Fibroblast of skin of back (primary cell): ENCODE measurements at regions not wholly inside any gene's neighbourhood (a gene's known extent, or its start where the extent isn't known, plus 50 kb on each side); places are given as distances from the start of the nearest gene placed in this dataset.
A peak's percentile ranks its signal among the peaks of the same experiment; 100 is the strongest.
"Not testable (repeated sequence)": the region's sequence is repeated elsewhere in the genome, so short reads cannot be mapped to it uniquely, and the experiment has no call there.

Experiments used
- DNase-seq: peaks from one replicate; pipeline ENCODE4 v3.0.0-alpha.2; 2013

DNA sequence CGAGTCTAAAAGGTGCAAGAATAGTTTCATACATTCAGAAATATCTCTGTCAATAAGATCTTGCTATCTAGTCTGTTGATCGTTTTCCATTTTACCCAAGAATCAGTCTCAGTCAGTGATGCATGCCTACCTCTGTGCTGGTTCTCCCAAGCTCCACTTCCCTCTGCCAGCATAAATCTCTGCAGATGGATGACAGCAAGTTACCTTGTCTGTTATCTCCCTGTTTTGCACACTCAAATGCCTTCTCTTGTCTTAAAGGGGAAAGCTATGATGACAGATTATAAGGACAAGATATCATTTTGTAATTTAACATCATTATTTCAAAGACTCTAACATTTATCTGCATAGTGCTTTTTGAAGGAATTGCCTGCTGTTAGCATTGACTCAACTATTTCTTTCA is 802.1 kb upstream of the SEMA6A start:
- DNase-seq = no peak

DNA sequence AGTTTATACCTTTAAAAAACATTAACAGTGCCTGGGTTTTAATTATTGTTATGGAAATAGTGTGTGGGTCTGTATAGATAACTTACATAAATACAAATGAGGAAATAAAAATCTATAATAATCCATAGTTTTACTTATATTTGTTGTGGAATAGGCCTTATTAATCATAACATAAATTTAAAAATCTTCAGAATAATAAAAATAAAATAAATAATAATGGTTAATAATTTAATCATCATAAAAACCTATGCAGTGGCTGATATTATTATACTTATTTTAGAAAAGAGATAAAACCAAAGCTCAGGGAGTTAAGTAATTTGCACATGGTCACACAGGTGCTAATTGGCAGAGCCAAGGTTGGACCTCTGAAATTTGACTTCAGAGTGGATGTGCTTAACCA is 785.3 kb upstream of the SEMA6A start:
- DNase-seq = no peak

DNA sequence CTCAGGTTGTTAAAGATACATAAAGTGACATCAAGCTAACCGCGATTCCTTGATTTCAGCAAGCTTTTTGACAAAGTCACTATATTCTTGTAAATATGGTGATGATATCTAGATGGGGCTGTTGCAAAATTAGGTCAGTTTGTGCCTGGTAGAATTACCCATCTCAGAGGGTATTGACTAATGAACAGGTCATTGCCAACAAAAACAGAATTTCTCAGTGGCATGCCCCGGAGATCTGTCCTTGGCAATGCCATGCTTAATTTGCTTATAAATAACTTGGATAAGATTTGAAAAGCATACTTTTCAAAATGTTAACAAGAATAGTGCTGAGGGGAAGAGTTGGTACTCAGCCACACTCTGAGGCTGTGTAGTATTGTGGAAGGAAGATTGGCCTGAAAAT is 783.3 kb upstream of the SEMA6A start:
- DNase-seq = no peak

DNA sequence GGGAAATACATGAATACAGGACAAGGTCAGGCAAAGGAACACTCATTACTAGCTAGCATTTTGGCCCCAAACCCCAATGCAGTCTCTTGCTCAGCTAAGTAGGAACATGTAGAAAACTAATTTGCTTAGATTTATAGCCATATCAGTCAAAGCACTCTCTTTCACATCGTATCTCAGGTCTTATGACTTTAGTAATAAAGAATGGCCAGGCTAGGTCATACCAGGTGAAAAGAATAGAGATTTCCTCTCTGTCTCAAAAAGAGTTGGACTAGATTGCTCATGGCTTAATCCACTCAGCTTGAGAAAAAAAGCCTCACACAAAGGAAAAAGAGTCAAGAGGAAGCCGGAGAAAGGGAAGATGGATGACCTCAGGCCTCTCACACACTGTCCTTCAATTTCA is 772.7 kb upstream of the SEMA6A start:
- no peak for DNase-seq

DNA sequence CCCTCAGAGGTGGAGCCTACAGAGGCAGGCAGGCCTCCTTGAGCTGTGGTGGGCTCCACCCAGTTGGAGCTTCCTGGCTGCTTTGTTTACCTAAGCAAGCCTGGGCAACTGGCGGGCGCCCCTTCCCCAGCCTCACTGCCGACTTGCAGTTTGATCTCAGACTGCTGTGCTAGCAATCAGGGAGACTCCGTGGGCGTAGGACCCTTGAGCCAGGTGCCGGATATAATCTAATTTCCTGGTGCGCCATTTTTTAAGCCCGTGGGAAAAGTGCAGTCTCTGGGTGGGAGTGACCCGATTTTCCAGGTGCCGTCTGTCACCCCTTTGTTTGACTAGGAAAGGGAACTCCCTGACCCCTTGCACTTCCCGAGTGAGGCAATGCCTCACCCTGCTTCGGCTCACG is 769.1 kb upstream of the SEMA6A start:
- not testable (repeated sequence) for DNase-seq

DNA sequence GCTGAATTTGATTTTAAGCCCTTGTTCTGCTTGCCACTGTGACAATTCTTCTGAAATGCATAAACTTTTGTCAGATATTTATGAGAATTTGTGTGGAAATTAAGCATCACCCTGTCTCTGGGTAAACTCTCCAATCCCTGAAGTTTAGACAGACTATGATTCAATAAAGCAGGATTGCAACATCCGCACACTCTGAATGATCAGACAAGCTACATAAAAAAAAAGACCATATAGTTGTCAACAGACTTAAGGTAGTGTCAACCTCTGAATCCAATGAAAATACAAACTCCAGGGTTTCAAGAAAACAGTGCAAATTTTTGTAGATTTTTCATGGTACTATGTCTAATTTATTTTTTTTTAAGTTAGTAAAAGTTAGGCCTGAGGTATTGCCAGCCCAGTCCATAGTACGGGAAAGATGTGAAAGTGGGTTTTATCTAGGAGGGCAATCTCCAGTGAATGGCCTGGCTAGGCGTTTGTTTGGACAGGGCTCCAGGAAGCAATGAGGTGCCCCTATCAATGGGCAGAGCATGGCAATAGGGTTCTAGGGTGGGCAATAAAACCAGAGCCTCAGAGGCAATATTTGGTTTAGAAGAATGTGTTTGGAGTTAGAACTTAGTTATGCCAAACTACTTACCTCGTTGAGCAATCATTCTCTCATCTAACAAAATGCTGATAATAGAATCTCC is 762.6 kb upstream of the SEMA6A start:
- DNase-seq = no peak

DNA sequence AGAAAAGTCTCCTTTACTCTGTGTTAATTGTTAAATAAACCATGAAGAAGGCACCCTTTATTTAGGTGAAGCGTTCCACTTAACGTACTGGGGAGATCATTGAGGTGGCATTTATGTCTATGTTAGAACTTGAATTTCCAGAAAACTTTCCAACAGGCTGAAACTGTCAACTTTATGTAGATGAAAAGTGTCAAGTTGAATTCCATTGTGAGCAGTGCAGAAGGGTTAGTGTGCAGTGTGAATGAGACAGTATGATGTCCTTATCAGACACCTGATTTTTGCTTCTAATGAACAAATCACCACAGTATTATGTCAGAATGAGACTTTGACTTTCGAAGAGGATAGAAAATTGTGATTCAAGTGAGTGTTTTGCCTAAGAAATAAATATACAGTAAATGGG is 761.6 kb upstream of the SEMA6A start:
- no peak for DNase-seq

DNA sequence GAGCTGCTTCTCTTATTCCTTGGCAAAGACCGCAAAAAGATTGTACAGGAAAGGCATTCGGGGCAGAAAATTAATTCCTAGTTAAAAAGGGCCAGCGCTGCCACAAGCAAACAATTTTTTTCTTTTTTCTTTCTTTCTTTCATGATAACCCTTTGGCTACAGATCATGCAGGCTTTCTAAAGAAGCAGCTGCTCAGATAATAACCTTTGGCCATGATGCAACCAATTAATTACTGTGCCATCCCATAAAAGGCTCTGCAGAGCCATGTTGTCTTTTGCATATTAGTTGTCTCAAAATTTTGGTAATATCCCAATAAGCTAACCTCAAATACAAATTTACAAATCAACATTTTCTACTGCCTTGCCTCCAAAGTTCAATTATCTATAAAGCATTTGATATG is 758.4 kb upstream of the SEMA6A start:
- DNase-seq = no peak

DNA sequence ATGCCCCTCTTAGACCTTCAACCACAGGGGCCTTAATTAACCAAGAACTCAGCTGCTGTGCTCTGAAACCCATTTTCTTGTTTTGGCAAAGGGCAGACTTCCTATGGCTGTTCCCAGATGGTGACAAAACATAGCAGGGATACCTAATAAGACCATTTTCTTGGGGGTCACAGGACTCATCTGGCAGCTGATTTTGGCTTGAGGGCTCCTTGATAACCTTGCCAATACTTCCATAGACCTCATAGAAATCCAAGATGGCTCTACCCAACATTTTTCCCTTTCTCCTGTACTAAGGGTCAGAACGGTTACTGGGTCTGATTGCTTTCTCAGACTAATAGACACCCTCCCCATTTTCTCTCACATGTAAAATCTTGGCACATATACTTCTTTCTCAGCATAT is 757.7 kb upstream of the SEMA6A start:
- no peak for DNase-seq

DNA sequence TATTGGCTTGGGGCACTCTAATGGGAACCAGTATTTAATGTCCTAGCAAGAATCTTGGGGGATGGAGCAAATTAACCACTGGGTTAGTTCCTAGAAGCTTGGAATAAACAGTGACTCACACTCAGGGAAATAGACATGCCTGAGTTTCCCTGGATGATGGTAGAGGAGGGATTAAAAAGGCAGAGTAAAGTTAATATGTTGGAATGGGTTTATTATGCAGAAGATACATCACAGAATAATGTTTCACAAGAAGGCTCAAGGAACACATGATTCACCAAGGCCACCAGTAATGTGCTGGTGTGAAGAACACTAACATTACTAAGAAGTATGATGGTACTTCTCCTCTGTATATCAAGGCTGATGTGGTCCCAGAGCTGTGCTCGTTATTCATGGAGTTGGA is 752.9 kb upstream of the SEMA6A start:
- no peak for DNase-seq

DNA sequence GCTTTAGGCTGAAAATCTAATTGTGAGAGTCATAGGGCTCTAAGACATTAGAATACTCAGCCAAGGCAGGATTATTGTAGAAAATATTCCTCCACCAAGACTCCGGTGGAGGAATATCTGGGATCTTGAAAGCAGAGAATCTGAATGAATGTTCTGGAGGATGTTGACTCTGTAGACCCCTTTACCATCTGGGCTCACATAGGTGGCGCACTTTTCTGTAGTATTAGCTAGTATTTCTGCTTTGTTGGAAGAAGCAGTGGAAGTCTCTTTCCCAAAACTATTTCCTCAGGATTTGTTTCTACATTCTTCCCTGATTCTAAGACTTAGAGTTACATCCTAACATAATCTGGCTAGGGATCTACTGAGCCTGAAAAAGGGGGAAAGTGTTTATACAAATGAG is 752.4 kb upstream of the SEMA6A start:
- DNase-seq = no peak

DNA sequence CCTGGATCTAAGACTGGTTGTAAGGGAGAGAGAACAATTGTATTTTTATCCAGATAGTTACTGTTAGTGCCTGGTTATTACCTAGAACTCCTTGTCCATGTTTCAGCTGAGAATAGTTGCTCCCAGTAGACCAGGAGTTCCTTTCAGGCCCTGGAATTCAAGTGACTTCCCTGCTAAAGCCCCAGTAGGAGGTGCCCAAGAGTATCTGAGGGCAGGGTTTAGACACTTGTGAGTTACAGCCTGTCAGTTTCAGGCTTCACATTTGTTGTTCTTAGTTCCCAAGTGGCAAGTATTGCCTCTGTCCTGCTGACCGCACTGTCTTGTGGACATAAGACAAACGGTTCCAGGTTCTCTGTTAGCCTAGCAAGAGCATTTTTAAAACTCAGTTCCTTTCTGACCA is 743.9 kb upstream of the SEMA6A start:
- DNase-seq = no peak

DNA sequence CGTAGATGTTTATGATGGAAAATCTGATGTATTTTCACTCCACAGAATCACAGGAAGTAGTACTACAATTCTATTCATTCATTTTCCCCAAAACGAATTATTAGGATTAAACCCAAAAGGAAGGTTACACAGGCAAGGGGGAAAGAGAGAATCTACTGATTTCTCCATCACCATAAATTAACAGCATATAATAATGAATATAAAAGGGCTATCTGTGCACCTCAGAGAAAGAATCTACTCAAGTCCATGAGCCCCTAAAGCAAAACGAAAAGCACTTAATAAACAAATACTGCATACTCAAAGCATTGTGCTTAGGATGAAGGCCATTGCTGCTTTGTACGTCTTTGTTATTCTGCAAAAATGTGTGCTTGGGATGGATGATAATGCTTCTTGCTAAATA is 740.5 kb upstream of the SEMA6A start:
- DNase-seq = no peak

DNA sequence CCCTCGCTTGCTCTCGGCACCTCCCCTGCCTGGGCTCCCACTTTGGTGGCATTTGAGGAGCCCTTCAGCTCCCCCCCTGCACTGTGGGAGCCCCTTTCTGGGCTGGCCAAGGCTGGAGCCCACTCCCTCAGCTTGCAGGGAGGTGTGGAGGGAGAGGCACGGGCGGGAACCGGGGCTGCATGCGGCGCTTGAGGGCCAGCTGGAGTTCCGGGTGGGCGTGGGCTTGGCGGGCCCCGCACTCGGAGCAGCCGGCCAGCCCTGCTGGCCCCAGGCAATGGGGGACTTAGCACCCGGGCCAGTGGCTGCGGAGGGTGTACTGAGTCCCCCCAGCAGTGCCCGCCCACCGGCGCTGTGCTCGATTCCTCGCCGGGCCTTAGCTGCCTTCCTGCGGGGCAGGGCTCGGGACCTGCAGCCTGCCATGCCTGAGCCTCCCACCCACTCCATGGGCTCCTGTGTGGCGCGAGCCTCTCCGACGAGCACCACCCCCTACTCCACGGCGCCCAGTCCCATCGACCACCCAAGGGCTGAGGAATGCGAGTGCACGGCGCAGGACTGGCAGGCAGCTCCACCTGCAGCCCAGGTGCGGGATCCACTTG is 730.0 kb upstream of the SEMA6A start:
- not testable (repeated sequence) for DNase-seq

DNA sequence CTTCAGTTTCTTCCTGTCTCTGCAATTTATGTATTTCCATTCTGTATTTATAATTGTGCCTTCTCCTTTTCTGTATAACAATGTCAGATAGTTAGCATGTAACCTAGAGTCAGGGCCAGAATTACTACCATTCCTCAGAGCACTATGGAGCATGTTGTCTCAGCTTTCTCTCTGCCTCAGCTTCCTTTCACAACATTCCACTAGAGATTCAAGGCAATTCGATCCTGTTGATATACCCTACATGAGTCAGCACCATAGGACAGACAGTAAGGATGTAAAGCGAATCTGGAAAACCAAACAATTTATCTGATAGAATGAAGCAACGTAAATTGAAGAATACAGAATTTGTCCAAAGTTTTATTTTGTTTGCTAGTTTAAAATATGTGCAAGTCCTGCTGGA is 728.3 kb upstream of the SEMA6A start:
- DNase-seq = peak; percentile 58

DNA sequence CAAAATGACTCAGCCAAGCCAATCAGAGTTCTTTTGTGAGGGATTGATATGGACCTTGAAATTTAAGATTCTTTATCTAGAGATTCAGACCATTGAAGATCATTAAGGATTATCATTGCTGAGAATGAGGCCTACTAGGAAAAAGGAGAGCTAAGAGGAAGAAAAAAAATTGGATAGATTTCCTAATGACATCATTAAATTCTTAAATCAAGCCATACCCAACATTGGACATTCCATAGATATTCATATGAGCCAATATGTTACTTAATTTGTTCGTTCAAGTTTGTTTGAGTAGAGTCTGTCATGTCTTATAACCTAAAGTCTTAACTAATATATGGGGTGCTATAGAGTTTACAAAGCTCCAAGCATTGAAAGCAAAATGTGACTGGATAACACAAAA is 727.9 kb upstream of the SEMA6A start:
- no peak for DNase-seq

DNA sequence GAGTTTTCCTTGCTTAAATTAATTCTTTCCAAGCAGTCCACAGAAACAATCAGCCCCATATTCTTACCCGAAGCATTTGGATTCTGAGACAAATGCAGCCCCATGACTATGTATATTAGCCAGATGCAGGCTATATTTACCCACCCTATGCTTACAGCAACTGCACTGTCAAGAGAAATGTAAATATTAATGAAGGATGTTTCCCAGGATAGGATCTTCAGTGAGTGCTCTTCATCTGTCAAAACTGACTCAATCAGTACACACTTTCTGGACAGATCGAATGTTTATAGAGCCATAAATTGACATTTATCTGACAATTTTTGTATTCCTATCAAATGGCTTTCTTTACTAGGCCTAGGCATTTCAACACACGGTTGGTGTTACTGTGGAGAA is 725.3 kb upstream of the SEMA6A start:
- no peak for DNase-seq

DNA sequence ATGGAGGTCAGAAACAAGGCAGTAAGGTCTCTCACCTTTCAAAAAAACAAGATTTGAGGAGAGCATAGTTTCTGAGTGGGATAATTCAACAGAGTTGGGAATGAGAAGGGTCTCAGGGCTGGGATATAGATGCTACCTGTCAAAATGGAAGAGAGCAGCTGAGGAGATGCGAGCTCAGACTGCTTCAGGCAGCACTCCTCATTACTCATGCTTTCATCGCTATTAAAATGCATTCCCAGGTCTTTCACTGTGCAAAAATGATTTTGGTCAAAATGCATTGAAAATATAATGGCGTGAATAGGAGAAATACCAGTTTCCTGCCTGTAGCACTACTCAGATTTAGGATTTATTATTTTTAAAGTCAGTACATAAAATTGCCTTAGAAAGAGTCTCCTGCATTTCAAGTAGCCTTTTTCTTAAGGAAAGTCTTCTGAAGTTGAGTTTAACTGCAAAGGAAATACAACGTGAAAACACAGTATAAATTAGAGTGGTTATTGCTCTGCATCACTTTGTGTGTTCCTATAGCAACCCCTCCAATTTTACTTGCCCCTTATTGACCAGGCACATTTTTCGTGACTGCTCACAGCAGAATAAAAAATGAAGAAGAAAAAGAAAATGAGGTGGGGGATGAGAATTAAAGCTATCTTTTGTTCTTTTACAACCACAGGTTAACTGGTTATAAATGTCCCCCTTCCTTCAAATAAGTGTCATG is 724.8 kb upstream of the SEMA6A start:
- no peak for DNase-seq

DNA sequence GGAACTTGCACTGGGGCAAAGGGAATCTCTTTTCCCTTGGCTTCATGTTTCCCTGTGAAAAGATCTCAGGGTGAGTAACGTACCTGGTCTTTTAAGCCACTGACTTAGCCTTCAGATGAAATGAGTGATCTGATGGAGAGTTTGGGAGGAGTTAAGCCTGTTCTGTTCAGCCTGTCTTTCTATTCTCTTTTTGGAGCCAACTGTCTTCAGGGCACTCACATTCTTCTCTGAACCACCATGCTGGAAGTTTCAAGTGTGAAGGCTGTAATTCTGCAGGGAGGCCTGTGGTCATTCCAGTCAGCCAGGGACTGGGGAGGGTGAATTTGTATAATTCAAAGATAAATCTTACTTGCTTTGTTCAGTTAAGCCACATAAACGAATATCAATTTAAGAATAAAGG is 722.2 kb upstream of the SEMA6A start:
- DNase-seq = no peak

DNA sequence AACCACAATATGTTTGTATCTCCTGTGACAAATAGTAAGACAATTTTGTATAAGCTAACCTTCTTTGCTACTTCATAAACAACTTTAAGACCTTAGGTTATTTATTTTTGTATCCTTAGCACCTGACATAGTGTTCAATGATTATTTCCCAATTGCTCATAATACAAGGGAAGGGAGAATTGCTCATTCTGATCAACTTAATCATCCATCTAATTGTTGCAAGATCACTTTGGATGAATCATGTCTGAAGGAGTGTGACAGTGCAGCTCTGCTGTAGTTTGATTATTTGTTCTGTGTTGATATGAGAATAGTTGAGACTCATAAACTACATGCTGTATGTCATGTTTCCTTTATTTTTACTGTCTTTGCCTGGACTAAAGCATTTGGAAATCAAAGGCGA is 721.3 kb upstream of the SEMA6A start:
- DNase-seq = no peak

DNA sequence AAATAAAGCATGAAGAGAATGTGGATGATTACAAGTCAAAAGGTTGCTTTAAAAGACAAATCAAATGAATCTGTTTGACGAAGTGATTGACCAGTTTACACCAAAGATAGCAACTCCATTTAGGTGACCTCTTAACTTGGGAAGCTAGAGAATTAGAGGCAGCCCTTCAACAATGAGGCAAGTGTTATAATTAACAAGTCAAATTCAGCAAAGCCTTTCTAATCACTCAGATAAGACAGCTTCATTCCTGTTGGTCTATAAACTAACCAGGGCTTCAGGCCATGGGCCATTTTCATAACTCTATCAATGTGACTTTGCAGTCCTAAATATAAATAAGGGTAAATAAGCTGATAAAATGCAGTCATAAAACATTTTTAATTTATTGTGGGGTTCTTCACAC is 712.2 kb upstream of the SEMA6A start:
- DNase-seq = no peak

DNA sequence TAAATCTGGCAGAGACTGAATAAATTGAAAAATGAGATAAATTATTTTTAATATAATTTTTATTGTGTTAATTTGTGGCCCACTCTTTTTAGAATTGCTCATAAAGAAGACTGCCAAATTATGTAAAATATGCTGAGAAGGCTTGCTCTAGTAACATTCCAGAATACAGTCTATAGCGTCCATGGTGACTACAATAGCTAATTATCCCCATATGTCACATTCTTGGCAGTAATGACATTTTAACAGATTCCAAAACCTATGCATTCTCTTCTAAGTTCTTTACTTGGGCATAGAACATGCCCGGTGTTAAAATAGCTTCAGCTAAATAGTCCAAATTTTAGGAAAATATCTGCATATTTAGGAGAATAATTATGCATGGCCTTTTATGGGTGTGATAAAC is 697.0 kb upstream of the SEMA6A start:
- DNase-seq = peak; percentile 52

DNA sequence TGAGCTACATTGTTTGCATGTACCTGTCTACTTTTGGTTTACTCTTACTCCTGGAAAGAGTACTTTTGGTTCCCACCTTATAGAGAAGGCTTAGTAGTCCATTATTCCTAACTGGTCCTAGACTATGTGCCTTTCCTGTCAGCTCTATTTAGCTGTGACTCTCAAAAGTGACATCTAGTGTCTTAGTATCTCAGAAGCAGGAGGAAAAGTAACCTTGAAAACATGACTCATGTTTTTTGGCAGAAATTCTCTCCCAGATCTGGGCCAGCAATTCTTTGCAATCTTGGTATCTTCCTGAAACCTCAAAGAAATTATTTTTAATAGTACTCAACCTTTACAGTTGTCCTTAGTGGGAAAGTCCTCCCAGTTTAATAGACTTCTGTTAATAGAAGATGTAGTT is 691.7 kb upstream of the SEMA6A start:
- DNase-seq = peak; percentile 16

DNA sequence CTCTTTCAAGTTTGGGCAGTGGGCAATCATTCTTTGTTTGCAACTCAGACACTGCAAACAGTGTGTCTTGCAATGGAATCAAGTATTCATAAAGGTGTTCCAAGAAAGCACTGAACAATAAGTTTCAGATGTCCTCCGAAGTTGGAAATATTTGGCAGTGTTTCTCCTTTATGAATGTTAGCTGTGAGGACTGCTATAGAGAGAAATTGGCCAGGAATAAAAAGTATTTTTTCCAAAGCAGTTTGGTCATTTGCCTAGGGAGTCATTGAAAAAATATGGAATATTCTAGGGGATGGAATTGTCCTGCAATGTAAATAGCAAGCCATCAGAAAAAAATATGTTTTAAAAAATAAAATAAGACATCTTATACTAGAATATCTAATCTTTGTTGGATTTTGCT is 688.6 kb upstream of the SEMA6A start:
- no peak for DNase-seq
